ENCODE measurements at regions not wholly inside any gene's neighbourhood (a gene's known extent, or its start where the extent isn't known, plus 50 kb on each side); places are given as distances from the start of the nearest gene placed in this dataset.

GRCh38 chr15:66879531-66880368 lies 177.7 kb downstream of the SMAD6 start:
- no peak for TF ChIP-seq CTCF (conservative IDR thresholded peaks at IDR 0.05)
- TF ChIP-seq ZFX (IDR thresholded peaks at IDR 0.05): no peak
